ENCODE measurements at regions not wholly inside any gene's neighbourhood (a gene's known extent, or its start where the extent isn't known, plus 50 kb on each side); places are given as distances from the start of the nearest gene placed in this dataset.

- H3K27ac ChIP-seq, result no peak overlapping the region
- no peak for TF ChIP-seq CTCF (conservative IDR thresholded peaks at IDR 0.05; ENCODE audit: low read depth)
- DNase-seq (ENCODE audit: low spot score), result no peak
- POLR2A ChIA-PET (ENCODE audit: low non-redundant PET), result no interaction called here
- CTCF ChIA-PET, result no interaction called here
Observed at GRCh38 chr10:43737003-43737402, 88.3 kb upstream of the ZNF32 start.

DNA sequence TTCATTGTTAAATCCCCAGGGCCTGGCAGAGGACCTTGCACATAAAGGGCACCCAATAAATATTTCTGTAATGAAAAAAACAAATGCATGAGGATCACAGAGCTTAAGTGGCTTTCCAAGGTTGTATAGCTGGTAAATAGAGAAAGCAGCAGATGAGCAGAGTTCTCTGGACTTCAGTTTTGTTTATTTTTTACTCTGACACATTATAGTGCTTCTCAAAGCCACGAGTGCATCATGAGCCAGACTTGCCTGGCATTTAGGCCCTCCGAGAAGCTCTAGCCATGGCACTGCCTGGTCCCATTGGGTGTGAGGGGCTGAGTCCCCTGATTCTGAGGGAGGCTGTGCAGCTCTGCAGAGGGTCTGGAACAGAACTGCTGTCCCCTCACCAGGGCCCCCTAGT is 87.2 kb upstream of the ZNF32 start:
- ChIA-PET POLR2A (ENCODE audit: low non-redundant PET) (no interaction called here), CTCF (interaction anchor here (0.6 kb wide), 3 partner anchors 91 to 1305 kb away, joined by 3 to 8 read pairs (median 4); no protein-coding TSS in a partner anchor)
- no peak for TF ChIP-seq CTCF (conservative IDR thresholded peaks at IDR 0.05; ENCODE audit: low read depth)
- H3K27ac ChIP-seq, result no peak overlapping the region
- no peak for DNase-seq (ENCODE audit: low spot score)

GRCh38 chr10:43734716-43735115 is 86.0 kb upstream of the ZNF32 start:
- DNase-seq (ENCODE audit: low spot score), result no peak
- TF ChIP-seq CTCF (conservative IDR thresholded peaks at IDR 0.05; ENCODE audit: low read depth), result no peak
- H3K27ac ChIP-seq, result no peak overlapping the region
- ChIA-PET CTCF (no interaction called here), POLR2A (ENCODE audit: low non-redundant PET) (no interaction called here)

- no peak for TF ChIP-seq CTCF (conservative IDR thresholded peaks at IDR 0.05; ENCODE audit: low read depth)
- no peak for DNase-seq (ENCODE audit: low spot score)
- H3K27ac ChIP-seq, result no peak overlapping the region
- ChIA-PET POLR2A (ENCODE audit: low non-redundant PET) (no interaction called here), CTCF (no interaction called here)
Observed at GRCh38 chr10:43731486-43731885, 82.8 kb upstream of the ZNF32 start.

DNA sequence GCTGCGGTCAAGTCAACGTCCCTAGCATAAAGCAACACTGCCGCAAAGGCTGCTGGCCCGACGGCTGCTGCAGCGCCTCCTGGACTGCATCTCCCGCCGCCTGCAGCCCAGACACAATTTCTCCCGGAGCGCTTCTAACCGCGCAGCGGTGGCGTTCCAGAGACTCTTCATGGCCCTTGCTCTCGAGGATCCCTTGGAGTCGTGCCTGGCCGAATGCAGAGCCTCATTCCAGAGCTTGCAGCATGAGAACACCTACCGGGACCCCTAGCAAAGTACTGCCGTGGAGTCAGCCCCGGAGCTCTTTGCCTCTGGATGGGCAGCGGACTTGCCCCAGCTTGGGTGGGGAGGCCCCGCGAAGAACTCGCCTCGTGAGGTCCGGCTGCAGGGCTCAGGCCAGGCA is 79.7 kb upstream of the ZNF32 start:
- no peak for DNase-seq (ENCODE audit: low spot score)
- H3K27ac ChIP-seq, result no peak overlapping the region
- no peak for TF ChIP-seq CTCF (conservative IDR thresholded peaks at IDR 0.05; ENCODE audit: low read depth)
- ChIA-PET CTCF (interaction anchor here (0.7 kb wide), 1 partner anchor 612 kb away, joined by 3 read pairs; no protein-coding TSS in a partner anchor), POLR2A (ENCODE audit: low non-redundant PET) (no interaction called here)

DNA sequence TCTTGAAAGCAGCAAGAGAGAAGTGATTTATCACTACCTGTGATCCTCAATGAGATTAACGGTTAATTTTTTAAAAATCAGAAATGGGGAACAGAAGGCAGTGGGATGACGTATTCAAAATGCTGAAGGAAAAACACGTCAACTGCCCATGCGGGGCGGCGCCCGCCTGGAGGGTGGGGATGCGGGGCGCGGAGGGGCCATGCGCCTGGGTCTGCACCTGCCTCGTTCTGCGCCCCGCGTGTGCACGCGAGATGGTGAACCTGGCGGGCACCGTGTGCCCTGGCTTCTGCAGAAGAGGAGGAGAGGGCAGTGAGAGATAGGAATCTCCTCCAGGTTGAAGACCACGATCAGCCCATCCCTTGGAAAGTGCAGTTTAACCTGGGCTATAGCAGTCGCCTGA is 79.3 kb upstream of the ZNF32 start:
- TF ChIP-seq CTCF (conservative IDR thresholded peaks at IDR 0.05; ENCODE audit: low read depth), result no peak
- DNase-seq (ENCODE audit: low spot score), result no peak
- H3K27ac ChIP-seq, result no peak overlapping the region

DNA sequence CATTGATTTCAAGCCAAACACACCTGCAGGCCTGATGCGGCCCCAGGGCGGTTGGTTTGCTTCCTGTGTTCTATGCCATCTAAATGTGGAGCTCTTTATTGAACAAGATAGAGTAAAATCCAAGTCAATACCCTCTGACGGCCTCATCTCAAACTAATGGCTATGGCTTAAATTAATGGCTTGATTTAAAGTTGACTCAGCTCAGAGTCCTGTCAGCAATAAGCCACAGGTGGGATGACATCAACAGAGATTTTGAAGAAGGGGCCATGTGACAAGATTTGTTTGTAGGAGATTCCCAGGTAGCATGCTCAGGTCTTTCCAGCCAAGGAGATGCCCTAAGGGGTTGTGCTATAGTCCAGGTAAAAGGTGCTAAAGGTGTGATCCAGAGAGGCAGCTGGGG is 66.7 kb upstream of the ZNF32 start:
- POLR2A ChIA-PET (ENCODE audit: low non-redundant PET), result no interaction called here
- DNase-seq (ENCODE audit: low spot score), result no peak
- no peak overlapping the region for H3K27ac ChIP-seq
- CTCF ChIA-PET, result no interaction called here
- no peak for TF ChIP-seq CTCF (conservative IDR thresholded peaks at IDR 0.05; ENCODE audit: low read depth)

More for the DNA sequence above, 79.3 kb upstream of the ZNF32 start:
- ChIA-PET POLR2A (ENCODE audit: low non-redundant PET) (no interaction called here), CTCF (interaction anchor here (0.7 kb wide), 1 partner anchor 57 kb away, joined by 3 read pairs; no protein-coding TSS in a partner anchor)
